HG03196 (cell line): ENCODE measurements at regions not wholly inside any gene's neighbourhood (a gene's known extent, or its start where the extent isn't known, plus 50 kb on each side); places are given as distances from the start of the nearest gene placed in this dataset.
A peak's percentile ranks its signal among the peaks of the same experiment; 100 is the strongest.
"Not testable (repeated sequence)": the region's sequence is repeated elsewhere in the genome, so short reads cannot be mapped to it uniquely, and the experiment has no call there.

Experiments
- ATAC-seq: cut with Tn5 transposase; IDR thresholded peaks from one replicate; pipeline ENCODE4 v1.9.1; 2021; ENCODE audit not compliant: unreplicated experiment

- no peak for ATAC-seq
These were observed 284.8 kb downstream of the TUSC7 start for GRCh38 chr3:116994351-116994879.

GRCh38 chr3:117003501-117003900, 293.9 kb downstream of the TUSC7 start:
- no peak for ATAC-seq

GRCh38 chr3:117005274-117005673, 295.7 kb downstream of the TUSC7 start:
- no peak for ATAC-seq

- no peak for ATAC-seq
These were observed 296.4 kb downstream of the TUSC7 start for GRCh38 chr3:117005911-117006522.

- ATAC-seq, result no peak
These were observed 300.7 kb downstream of the TUSC7 start for GRCh38 chr3:117010318-117010717.

- no peak for ATAC-seq
These were observed 302.2 kb downstream of the TUSC7 start for GRCh38 chr3:117011687-117012250.

GRCh38 chr3:117016378-117016777, 306.8 kb downstream of the TUSC7 start:
- ATAC-seq, result no peak

GRCh38 chr3:117017135-117017894, 307.7 kb downstream of the TUSC7 start:
- ATAC-seq, result peak; percentile 70

- no peak for ATAC-seq
These were observed 309.1 kb downstream of the TUSC7 start for GRCh38 chr3:117018655-117019054.

- ATAC-seq, result peak; percentile 60
These were observed 309.6 kb downstream of the TUSC7 start for GRCh38 chr3:117019082-117019713.

- ATAC-seq, result no peak
These were observed 316.8 kb downstream of the TUSC7 start for GRCh38 chr3:117026401-117026800.

GRCh38 chr3:117035745-117036144, 326.2 kb downstream of the TUSC7 start:
- no peak for ATAC-seq

- ATAC-seq, result no peak
These were observed 326.8 kb downstream of the TUSC7 start for GRCh38 chr3:117036259-117036799.

- no peak for ATAC-seq
These were observed 335.6 kb downstream of the TUSC7 start for GRCh38 chr3:117045143-117045542.

- ATAC-seq, result no peak
These were observed 338.5 kb downstream of the TUSC7 start for GRCh38 chr3:117047951-117048705.

GRCh38 chr3:117052395-117052794, 342.8 kb downstream of the TUSC7 start:
- no peak for ATAC-seq

GRCh38 chr3:117054556-117054955, 345.0 kb downstream of the TUSC7 start:
- ATAC-seq, result no peak

- not testable (repeated sequence) for ATAC-seq
These were observed 347.4 kb downstream of the TUSC7 start for GRCh38 chr3:117056946-117057345.

GRCh38 chr3:117059067-117059955, 349.7 kb downstream of the TUSC7 start:
- no peak for ATAC-seq

- ATAC-seq, result no peak
These were observed 350.3 kb downstream of the TUSC7 start for GRCh38 chr3:117059956-117060270.
